DMS79 treated with DMSO at 0.1 percent for 48 hours (cell line): ENCODE measurements at regions not wholly inside any gene's neighbourhood (a gene's known extent, or its start where the extent isn't known, plus 50 kb on each side); places are given as distances from the start of the nearest gene placed in this dataset.
"Not testable (repeated sequence)": the region's sequence is repeated elsewhere in the genome, so short reads cannot be mapped to it uniquely, and the experiment has no call there.

Experiments
- DNase-seq: peaks from one replicate; lab custom pipeline; 2025; lab: John Stamatoyannopoulos, UW

GRCh38 chr5:162621726-162622263, 554.2 kb downstream of the GABRG2 start:
- not testable (repeated sequence) for DNase-seq

- no peak for DNase-seq
Observed at GRCh38 chr5:162624110-162624509, 556.5 kb downstream of the GABRG2 start.

- DNase-seq: no peak
Observed at GRCh38 chr5:162637481-162637880, 569.9 kb downstream of the GABRG2 start.

GRCh38 chr5:162638849-162639248, 571.3 kb downstream of the GABRG2 start:
- DNase-seq: no peak

- no peak for DNase-seq
Observed at GRCh38 chr5:162641142-162641813, 573.7 kb downstream of the GABRG2 start.

GRCh38 chr5:162654661-162655405, 587.3 kb downstream of the GABRG2 start:
- no peak for DNase-seq

GRCh38 chr5:162657076-162657475, 589.5 kb downstream of the GABRG2 start:
- no peak for DNase-seq

GRCh38 chr5:162664846-162665245, 597.3 kb downstream of the GABRG2 start:
- no peak for DNase-seq

- DNase-seq: no peak
Observed at GRCh38 chr5:162668926-162669325, 601.4 kb downstream of the GABRG2 start.

- DNase-seq: no peak
Observed at GRCh38 chr5:162672061-162672460, 604.5 kb downstream of the GABRG2 start.

- DNase-seq: no peak
Observed at GRCh38 chr5:162683284-162683683, 615.7 kb downstream of the GABRG2 start.

- no peak for DNase-seq
Observed at GRCh38 chr5:162684145-162684544, 616.6 kb downstream of the GABRG2 start.

- no peak for DNase-seq
Observed at GRCh38 chr5:162685302-162685701, 617.7 kb downstream of the GABRG2 start.

GRCh38 chr5:162696272-162696671, 628.7 kb downstream of the GABRG2 start:
- DNase-seq: not testable (repeated sequence)

- DNase-seq: no peak
Observed at GRCh38 chr5:162699361-162699760, 631.8 kb downstream of the GABRG2 start.

- no peak for DNase-seq
Observed at GRCh38 chr5:162703914-162704313, 636.3 kb downstream of the GABRG2 start.

- DNase-seq: no peak
Observed at GRCh38 chr5:162711244-162711643, 643.7 kb downstream of the GABRG2 start.

GRCh38 chr5:162719720-162720119, 652.1 kb downstream of the GABRG2 start:
- no peak for DNase-seq

- DNase-seq: no peak
Observed at GRCh38 chr5:162721125-162721524, 653.6 kb downstream of the GABRG2 start.

GRCh38 chr5:162752612-162753011, 684.8 kb upstream of the CCNG1 start:
- no peak for DNase-seq

- DNase-seq: no peak
Observed at GRCh38 chr5:162762119-162762518, 675.3 kb upstream of the CCNG1 start.

- no peak for DNase-seq
Observed at GRCh38 chr5:162769019-162769418, 668.4 kb upstream of the CCNG1 start.

GRCh38 chr5:162785673-162786072, 651.7 kb upstream of the CCNG1 start:
- DNase-seq: no peak
